Activated CD8-positive, alpha-beta T cell treated with anti-CD3 and anti-CD28 coated beads for 36 hours (primary cell): ENCODE measurements at regions not wholly inside any gene's neighbourhood (a gene's known extent, or its start where the extent isn't known, plus 50 kb on each side); places are given as distances from the start of the nearest gene placed in this dataset.

ENCODE experiments used
- ATAC-seq: fragments of 200-7000 bp; cut with Tn5 transposase; one replicate; pipeline ENCODE4 v1.10.0; 2021; ENCODE audit warnings: mild to moderate bottlenecking, moderate library complexity
- CTCF ChIA-PET: fragments of 350-600 bp; sonication (Branson Sonifier 250); formaldehyde crosslinking; loops from one replicate; lab custom pipeline; 2021; ENCODE audit warnings: antibody characterized with exemption; lab: Charles Lee
- POLR2A ChIA-PET: fragments of 350-600 bp; sonication (Branson Sonifier 250); formaldehyde crosslinking; loops from one replicate; lab custom pipeline; 2021; ENCODE audit warnings: antibody characterized with exemption; lab: Charles Lee
- DNase-seq: peaks from one replicate; pipeline ENCODE4 v3.0.0-alpha.2; 2020
- H3K27ac Mint-ChIP-seq: one replicate; pipeline ENCODE4 v1.8.0; 2021; ENCODE audit warnings: mild to moderate bottlenecking, mixed read lengths
- H3K27me3 Mint-ChIP-seq: one replicate; pipeline ENCODE4 v1.8.0; 2021; ENCODE audit warnings: mixed read lengths
- H3K36me3 Mint-ChIP-seq: one replicate; pipeline ENCODE4 v1.8.0; 2021; ENCODE audit warnings: low read depth, mixed read lengths
- H3K4me1 Mint-ChIP-seq: one replicate; pipeline ENCODE4 v1.8.0; 2021; ENCODE audit warnings: low read depth, mixed read lengths
- H3K4me3 Mint-ChIP-seq: one replicate; pipeline ENCODE4 v1.8.0; 2021; ENCODE audit warnings: mild to moderate bottlenecking, moderate library complexity, mixed read lengths
- H3K9me3 Mint-ChIP-seq: one replicate; pipeline ENCODE4 v1.8.0; 2021; ENCODE audit warnings: mixed read lengths
- intact Hi-C: fragments of 100-400 bp; cut with micrococcal nuclease; formaldehyde crosslinking; loops from one replicate; pipeline ENCODE4 v1.10.0; 2022
- TF ChIP-seq, protein P1 (sequence below): fragments of 200-600 bp; IDR thresholded peaks from one replicate; pipeline ENCODE4 v1.8.0; 2022; ENCODE audit warnings: antibody characterized with exemption, mild to moderate bottlenecking

GRCh38 chr12:105910030-105910429, 228.7 kb downstream of the NUAK1 start:
- DNase-seq (no peak), ATAC-seq (no peak)
- Mint-ChIP-seq H3K27ac (no peak overlapping the region), H3K4me3 (no peak overlapping the region), H3K4me1 (no peaks in the 10 kb centered on the region), H3K27me3 (peaks cover 2% of the 10 kb centered on the region), H3K36me3 (no peaks in the 10 kb centered on the region), H3K9me3 (peaks cover 1% of the 10 kb centered on the region)
- ChIA-PET CTCF (no interaction called here), POLR2A (no interaction called here)
- TF ChIP-seq, protein P1, sequence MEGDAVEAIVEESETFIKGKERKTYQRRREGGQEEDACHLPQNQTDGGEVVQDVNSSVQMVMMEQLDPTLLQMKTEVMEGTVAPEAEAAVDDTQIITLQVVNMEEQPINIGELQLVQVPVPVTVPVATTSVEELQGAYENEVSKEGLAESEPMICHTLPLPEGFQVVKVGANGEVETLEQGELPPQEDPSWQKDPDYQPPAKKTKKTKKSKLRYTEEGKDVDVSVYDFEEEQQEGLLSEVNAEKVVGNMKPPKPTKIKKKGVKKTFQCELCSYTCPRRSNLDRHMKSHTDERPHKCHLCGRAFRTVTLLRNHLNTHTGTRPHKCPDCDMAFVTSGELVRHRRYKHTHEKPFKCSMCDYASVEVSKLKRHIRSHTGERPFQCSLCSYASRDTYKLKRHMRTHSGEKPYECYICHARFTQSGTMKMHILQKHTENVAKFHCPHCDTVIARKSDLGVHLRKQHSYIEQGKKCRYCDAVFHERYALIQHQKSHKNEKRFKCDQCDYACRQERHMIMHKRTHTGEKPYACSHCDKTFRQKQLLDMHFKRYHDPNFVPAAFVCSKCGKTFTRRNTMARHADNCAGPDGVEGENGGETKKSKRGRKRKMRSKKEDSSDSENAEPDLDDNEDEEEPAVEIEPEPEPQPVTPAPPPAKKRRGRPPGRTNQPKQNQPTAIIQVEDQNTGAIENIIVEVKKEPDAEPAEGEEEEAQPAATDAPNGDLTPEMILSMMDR, result no peak
- intact Hi-C loops, result no loop called here

DNA sequence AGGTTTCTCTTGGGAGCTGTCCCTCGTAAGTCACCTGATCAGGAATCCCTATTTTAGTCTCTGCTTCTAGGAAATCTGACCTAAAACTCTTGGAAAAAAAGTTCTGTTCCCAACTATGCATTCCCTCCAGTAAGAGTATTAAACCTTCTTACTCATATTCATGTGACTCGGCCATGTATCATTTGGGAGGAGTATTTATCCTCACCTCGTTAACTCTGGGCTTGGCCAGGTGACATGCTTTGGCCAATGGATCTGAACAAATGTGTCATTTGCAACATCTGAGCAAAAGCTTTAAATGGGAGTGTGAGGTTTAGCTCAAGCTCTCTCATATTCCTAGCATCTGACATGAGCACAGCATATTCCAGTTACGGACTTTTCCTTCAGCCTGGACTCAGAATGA, 226.8 kb downstream of the NUAK1 start:
- ChIA-PET POLR2A (no interaction called here), CTCF (no interaction called here)
- ATAC-seq (no peak), DNase-seq (no peak)
- intact Hi-C loops, result no loop called here
- H3K27ac Mint-ChIP-seq, result no peak overlapping the region
- H3K4me3 Mint-ChIP-seq, result no peak overlapping the region
- peaks cover 1% of the 10 kb centered on the region for H3K9me3 Mint-ChIP-seq
- no peaks in the 10 kb centered on the region for H3K4me1 Mint-ChIP-seq
- H3K27me3 Mint-ChIP-seq, result peaks cover 3% of the 10 kb centered on the region
- TF ChIP-seq, protein P1, result no peak
- H3K36me3 Mint-ChIP-seq, result no peaks in the 10 kb centered on the region

GRCh38 chr12:105912882-105913678, 225.7 kb downstream of the NUAK1 start:
- POLR2A ChIA-PET, result no interaction called here
- Mint-ChIP-seq H3K27ac (no peak overlapping the region), H3K36me3 (no peaks in the 10 kb centered on the region), H3K4me1 (no peaks in the 10 kb centered on the region), H3K4me3 (no peak overlapping the region), H3K27me3 (peaks cover 7% of the 10 kb centered on the region), H3K9me3 (peaks cover 1% of the 10 kb centered on the region)
- TF ChIP-seq, protein P1, result no peak
- intact Hi-C loops, result no loop called here
- ATAC-seq, result no peak
- DNase-seq, result no peak
- CTCF ChIA-PET, result no interaction called here

- peaks cover 7% of the 10 kb centered on the region for H3K27me3 Mint-ChIP-seq
- no peak overlapping the region for H3K4me3 Mint-ChIP-seq
- ATAC-seq, result no peak
- ChIA-PET POLR2A (no interaction called here), CTCF (no interaction called here)
- intact Hi-C loops, result no loop called here
- no peak overlapping the region for H3K27ac Mint-ChIP-seq
- H3K9me3 Mint-ChIP-seq, result no peaks in the 10 kb centered on the region
- no peaks in the 10 kb centered on the region for H3K36me3 Mint-ChIP-seq
- TF ChIP-seq, protein P1, result no peak
- DNase-seq, result no peak
- H3K4me1 Mint-ChIP-seq, result no peaks in the 10 kb centered on the region
These were observed 222.6 kb downstream of the NUAK1 start for GRCh38 chr12:105915997-105916759.

DNA sequence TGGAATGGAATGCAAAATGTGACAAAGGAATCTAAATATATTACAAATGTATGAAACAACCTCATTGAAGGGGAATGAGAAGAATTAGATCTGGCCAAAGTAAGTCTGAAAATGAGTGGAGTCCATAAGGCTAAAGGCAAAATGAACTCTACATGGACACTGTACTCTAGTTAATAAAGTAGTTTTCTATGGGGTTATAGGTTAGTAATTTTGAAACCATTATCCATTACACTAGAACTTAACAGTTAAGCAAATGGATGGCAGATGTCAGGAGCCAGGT, 222.1 kb downstream of the NUAK1 start:
- peaks cover 7% of the 10 kb centered on the region for H3K27me3 Mint-ChIP-seq
- H3K4me3 Mint-ChIP-seq, result no peak overlapping the region
- TF ChIP-seq, protein P1, result no peak
- ATAC-seq, result no peak
- no peak for DNase-seq
- no peaks in the 10 kb centered on the region for H3K4me1 Mint-ChIP-seq
- POLR2A ChIA-PET, result no interaction called here
- no peaks in the 10 kb centered on the region for H3K36me3 Mint-ChIP-seq
- H3K27ac Mint-ChIP-seq, result no peak overlapping the region
- H3K9me3 Mint-ChIP-seq, result no peaks in the 10 kb centered on the region
- CTCF ChIA-PET, result no interaction called here
- intact Hi-C loops, result no loop called here
